MM.1S (cell line): ENCODE measurements at regions not wholly inside any gene's neighbourhood (a gene's known extent, or its start where the extent isn't known, plus 50 kb on each side); places are given as distances from the start of the nearest gene placed in this dataset.

Source experiments
- DNase-seq: peaks from one replicate; pipeline ENCODE4 v3.0.0-alpha.2; 2015
- H2AFZ ChIP-seq: fragments of 300-600 bp; sonication (generic); 2 replicates; pipeline ENCODE4 v1.6.0; 2016; ENCODE audit warnings: antibody characterized with exemption, low read length
- H3F3A ChIP-seq: fragments of 300-600 bp; sonication (generic); 2 replicates; pipeline ENCODE4 v1.6.1; 2016; ENCODE audit warnings: mild to moderate bottlenecking, antibody characterized with exemption, low read length, moderate library complexity, mixed read lengths; ENCODE audit not compliant: insufficient read depth
- H3K27ac ChIP-seq: fragments of 300-600 bp; sonication (generic); 2 replicates; pipeline ENCODE4 v1.5.1; 2016; ENCODE audit warnings: mild to moderate bottlenecking, low read length
- H3K27me3 ChIP-seq: fragments of 300-600 bp; sonication (generic); replicated peaks from 2 replicates; pipeline ENCODE4 v1.6.0; 2016; ENCODE audit warnings: low read length; ENCODE audit not compliant: insufficient read depth
- H3K36me3 ChIP-seq: fragments of 300-600 bp; sonication (generic); replicated peaks from 2 replicates; pipeline ENCODE4 v1.6.1; 2016; ENCODE audit warnings: mild to moderate bottlenecking, low read length, mixed read lengths; ENCODE audit not compliant: insufficient read depth
- H3K4me1 ChIP-seq: fragments of 300-600 bp; sonication (generic); 2 replicates; pipeline ENCODE4 v1.6.1; 2016; ENCODE audit warnings: low read length, mixed read lengths
- H3K4me2 ChIP-seq: fragments of 300-600 bp; sonication (generic); 2 replicates; pipeline ENCODE4 v1.6.0; 2016; ENCODE audit warnings: low read depth, low read length
- H3K4me3 ChIP-seq: fragments of 300-600 bp; sonication (generic); 2 replicates; pipeline ENCODE4 v1.5.1; 2016; ENCODE audit warnings: low read length, mixed read lengths
- H3K79me2 ChIP-seq: fragments of 300-600 bp; sonication (generic); 2 replicates; pipeline ENCODE4 v1.6.1; 2016; ENCODE audit warnings: mixed run types, low read length, mixed read lengths
- H3K9ac ChIP-seq: fragments of 300-600 bp; sonication (generic); 2 replicates; pipeline ENCODE4 v1.6.1; 2016; ENCODE audit warnings: low read length, mixed read lengths
- H3K9me2 ChIP-seq: fragments of 300-600 bp; sonication (generic); replicated peaks from 2 replicates; pipeline ENCODE4 v1.6.1; 2016; ENCODE audit warnings: mild to moderate bottlenecking, low read length, mixed read lengths; ENCODE audit not compliant: insufficient read depth
- H3K9me3 ChIP-seq: fragments of 300-600 bp; sonication (generic); replicated peaks from 2 replicates; pipeline ENCODE4 v1.6.1; 2016; ENCODE audit warnings: mild to moderate bottlenecking, low read length, mixed read lengths; ENCODE audit not compliant: insufficient read depth
- H4K20me1 ChIP-seq: fragments of 300-600 bp; sonication (generic); 2 replicates; pipeline ENCODE4 v1.6.1; 2016; ENCODE audit warnings: mild to moderate bottlenecking, low read length, moderate library complexity, mixed read lengths; ENCODE audit not compliant: insufficient read depth
- EZH2 ChIP-seq: fragments of 300-600 bp; sonication (generic); optimal IDR thresholded peaks from 2 replicates; pipeline ENCODE3; 2017; ENCODE audit warnings: low read depth, mild to moderate bottlenecking, antibody characterized with exemption, low read length, mixed read lengths
- EZH2phosphoT487 ChIP-seq: fragments of 300-600 bp; sonication (generic); IDR thresholded peaks from 2 replicates; pipeline ENCODE4 v1.6.1; 2018; ENCODE audit warnings: antibody characterized with exemption, low read length
- TF ChIP-seq, protein P1 (sequence below): fragments of 300-600 bp; sonication (generic); IDR thresholded peaks from 2 replicates; pipeline ENCODE4 v1.5.1; 2016; ENCODE audit warnings: antibody characterized with exemption, low read length, mixed read lengths

DNA sequence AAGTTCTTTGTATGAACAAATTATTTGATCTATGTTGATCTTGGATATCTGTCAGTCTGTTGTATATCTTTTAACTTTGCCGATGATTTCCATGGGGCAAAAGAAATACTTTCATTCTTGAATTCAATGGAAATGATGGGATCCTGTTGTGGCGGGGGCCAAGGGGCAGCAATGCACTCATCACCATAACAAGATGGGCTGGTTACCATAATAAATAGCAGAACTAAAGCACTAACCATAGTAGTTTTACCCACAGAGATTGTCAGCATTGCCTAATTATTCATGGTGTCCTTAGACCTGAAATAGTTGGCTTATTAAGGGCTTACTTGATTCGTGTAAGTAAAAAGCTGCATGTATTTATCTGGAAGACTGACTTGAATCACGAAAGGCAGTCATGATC lies 309.6 kb downstream of the RFC3 start:
- Histone ChIP-seq H3F3A (no peaks in the 10 kb centered on the region), H3K9ac (no peak overlapping the region), H2AFZ (no peak overlapping the region), H3K27ac (no peak overlapping the region), H3K9me2 (no peaks in the 10 kb centered on the region), H3K4me3 (no peak overlapping the region), H3K36me3 (no peaks in the 10 kb centered on the region), H4K20me1 (no peaks in the 10 kb centered on the region), H3K4me1 (no peaks in the 10 kb centered on the region), H3K9me3 (no peaks in the 10 kb centered on the region), H3K79me2 (no peaks in the 10 kb centered on the region), H3K27me3 (no peaks in the 10 kb centered on the region), H3K4me2 (no peak overlapping the region)
- TF ChIP-seq, protein P1, sequence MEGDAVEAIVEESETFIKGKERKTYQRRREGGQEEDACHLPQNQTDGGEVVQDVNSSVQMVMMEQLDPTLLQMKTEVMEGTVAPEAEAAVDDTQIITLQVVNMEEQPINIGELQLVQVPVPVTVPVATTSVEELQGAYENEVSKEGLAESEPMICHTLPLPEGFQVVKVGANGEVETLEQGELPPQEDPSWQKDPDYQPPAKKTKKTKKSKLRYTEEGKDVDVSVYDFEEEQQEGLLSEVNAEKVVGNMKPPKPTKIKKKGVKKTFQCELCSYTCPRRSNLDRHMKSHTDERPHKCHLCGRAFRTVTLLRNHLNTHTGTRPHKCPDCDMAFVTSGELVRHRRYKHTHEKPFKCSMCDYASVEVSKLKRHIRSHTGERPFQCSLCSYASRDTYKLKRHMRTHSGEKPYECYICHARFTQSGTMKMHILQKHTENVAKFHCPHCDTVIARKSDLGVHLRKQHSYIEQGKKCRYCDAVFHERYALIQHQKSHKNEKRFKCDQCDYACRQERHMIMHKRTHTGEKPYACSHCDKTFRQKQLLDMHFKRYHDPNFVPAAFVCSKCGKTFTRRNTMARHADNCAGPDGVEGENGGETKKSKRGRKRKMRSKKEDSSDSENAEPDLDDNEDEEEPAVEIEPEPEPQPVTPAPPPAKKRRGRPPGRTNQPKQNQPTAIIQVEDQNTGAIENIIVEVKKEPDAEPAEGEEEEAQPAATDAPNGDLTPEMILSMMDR = no peak
- TF ChIP-seq EZH2 = no peak
- TF ChIP-seq EZH2phosphoT487 = no peak
- DNase-seq = no peak

DNA sequence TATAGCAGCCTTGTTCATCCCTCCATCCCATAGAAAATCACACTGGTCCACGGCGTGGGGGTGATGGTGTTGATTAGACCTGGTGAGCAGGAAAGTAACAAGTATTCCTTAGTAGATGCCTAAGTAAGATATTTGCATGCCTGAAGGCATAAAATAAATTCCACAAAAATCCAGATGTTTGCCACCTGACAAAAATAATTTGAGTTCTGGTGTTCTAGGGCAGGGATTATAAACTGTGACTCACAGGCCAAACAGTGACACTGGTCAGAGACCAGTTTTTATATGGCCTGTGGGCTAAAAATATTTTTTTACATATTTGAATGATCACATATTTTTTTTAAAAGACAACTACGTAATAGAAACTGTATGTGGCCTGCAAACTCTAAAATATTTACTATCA lies 310.7 kb downstream of the RFC3 start:
- no peak overlapping the region for H2AFZ ChIP-seq
- H3K27me3 ChIP-seq = no peaks in the 10 kb centered on the region
- no peaks in the 10 kb centered on the region for H3F3A ChIP-seq
- no peaks in the 10 kb centered on the region for H3K79me2 ChIP-seq
- DNase-seq = no peak
- no peak for TF ChIP-seq EZH2
- TF ChIP-seq, protein P1 = no peak
- no peak for TF ChIP-seq EZH2phosphoT487
- no peaks in the 10 kb centered on the region for H3K4me1 ChIP-seq
- H3K36me3 ChIP-seq = no peaks in the 10 kb centered on the region
- no peaks in the 10 kb centered on the region for H4K20me1 ChIP-seq
- H3K4me2 ChIP-seq = no peak overlapping the region
- no peak overlapping the region for H3K4me3 ChIP-seq
- no peak overlapping the region for H3K9ac ChIP-seq
- H3K27ac ChIP-seq = no peak overlapping the region
- no peaks in the 10 kb centered on the region for H3K9me2 ChIP-seq
- H3K9me3 ChIP-seq = no peaks in the 10 kb centered on the region

DNA sequence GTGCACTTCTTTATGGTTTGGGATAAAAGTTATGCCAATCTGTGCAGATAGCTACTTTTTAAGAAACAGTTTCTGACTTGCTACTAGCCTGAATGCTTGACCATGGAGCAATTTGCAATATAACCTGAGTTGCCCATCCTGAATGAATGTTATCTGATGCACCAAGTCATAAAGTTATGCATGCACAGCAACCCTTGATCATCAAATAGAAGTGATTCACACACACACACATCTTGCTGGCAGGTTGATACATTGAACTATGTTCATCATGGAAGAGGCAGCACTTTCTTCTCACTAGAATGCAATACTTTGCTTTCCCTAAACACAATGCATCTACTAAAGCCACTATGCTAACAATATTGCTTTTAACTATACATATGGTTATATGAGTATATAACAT lies 311.5 kb downstream of the RFC3 start:
- Histone ChIP-seq H3K9me3 (no peaks in the 10 kb centered on the region), H3K9me2 (no peaks in the 10 kb centered on the region), H3K4me3 (no peak overlapping the region), H3K4me2 (no peak overlapping the region), H3K9ac (no peak overlapping the region), H4K20me1 (no peaks in the 10 kb centered on the region), H3K27me3 (no peaks in the 10 kb centered on the region), H3F3A (no peaks in the 10 kb centered on the region), H2AFZ (no peak overlapping the region), H3K79me2 (no peaks in the 10 kb centered on the region), H3K36me3 (no peaks in the 10 kb centered on the region), H3K4me1 (no peaks in the 10 kb centered on the region), H3K27ac (no peak overlapping the region)
- TF ChIP-seq EZH2 = no peak
- TF ChIP-seq, protein P1 = no peak
- TF ChIP-seq EZH2phosphoT487 = no peak
- no peak for DNase-seq
